AG04450 (cell line): ENCODE measurements at regions not wholly inside any gene's neighbourhood (a gene's known extent, or its start where the extent isn't known, plus 50 kb on each side); places are given as distances from the start of the nearest gene placed in this dataset.

Experiments used
- CTCF ChIA-PET: fragments of 300-600, 350-600 bp; formaldehyde crosslinking; extraction: SDS; loops from one replicate; lab custom pipeline; 2022; ENCODE audit warnings: antibody characterized with exemption, inconsistent platforms; lab: Charles Lee
- POLR2A ChIA-PET: fragments of 350-600 bp; formaldehyde crosslinking; extraction: SDS; loops from one replicate; lab custom pipeline; 2021; ENCODE audit warnings: antibody characterized with exemption, inconsistent platforms; lab: Yijun Ruan, JAX
- DNase-seq: peaks from one replicate; pipeline ENCODE4 v3.0.0-alpha.2; 2011; ENCODE audit warnings: low read depth, low spot score
- H3K27ac ChIP-seq: one replicate; pipeline ENCODE4 v1.5.1; 2012; ENCODE audit warnings: low read depth, low read length, control low read depth
- H3K27me3 ChIP-seq: one replicate; pipeline ENCODE4 v1.6.0; 2012; ENCODE audit warnings: low read length; ENCODE audit not compliant: control insufficient read depth, insufficient read depth
- H3K4me3 ChIP-seq: 2 replicates; pipeline ENCODE4 v1.5.1; 2011; ENCODE audit warnings: mild to moderate bottlenecking, low read depth, low read length, control low read depth
- H3K9me3 ChIP-seq: 2 replicates; pipeline ENCODE4 v1.5.1; 2012; ENCODE audit warnings: low read length; ENCODE audit not compliant: control insufficient read depth, insufficient read depth
- TF ChIP-seq, protein P1 (sequence below): IDR thresholded peaks from 2 replicates; pipeline ENCODE4 v1.5.1; 2011; ENCODE audit warnings: low read depth, low read length, control low read depth, inconsistent platforms

DNA sequence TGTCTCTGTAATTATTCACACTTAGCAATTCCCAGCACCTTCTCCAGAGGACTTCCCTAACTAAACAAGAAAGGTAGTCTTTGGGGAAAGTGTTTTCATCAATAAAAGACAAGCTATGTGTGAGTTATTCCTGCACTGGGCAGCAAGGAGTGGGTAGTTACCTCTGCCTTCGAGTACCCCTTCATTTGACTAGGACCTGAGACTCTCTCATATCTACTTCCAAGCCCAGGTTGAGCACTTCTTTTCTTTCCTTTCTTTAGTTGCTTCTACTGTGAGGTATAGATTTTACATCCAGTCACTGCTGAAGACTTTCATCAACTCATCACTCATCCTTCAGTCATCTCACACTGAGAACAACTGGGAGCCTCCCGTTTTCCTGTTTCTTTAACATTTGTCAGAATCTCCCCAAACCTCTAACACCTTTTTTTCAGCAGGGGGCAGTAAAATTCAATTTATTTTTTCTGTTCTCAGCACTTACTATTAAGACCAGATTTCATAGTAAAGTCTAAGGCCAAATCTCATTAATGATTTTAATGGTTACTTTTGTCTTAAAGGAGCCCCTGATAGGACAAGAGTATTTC is 80.1 kb upstream of the PRSS1 start:
- no peaks in the 10 kb centered on the region for H3K27me3 ChIP-seq
- H3K9me3 ChIP-seq, result no peaks in the 10 kb centered on the region
- ChIA-PET CTCF (interaction anchor here (0.5 kb wide), 1 partner anchor 116 kb away, joined by 3 read pairs; no protein-coding TSS in a partner anchor), POLR2A (no interaction called here)
- no peak for DNase-seq
- H3K27ac ChIP-seq, result no peak overlapping the region
- TF ChIP-seq, protein P1, sequence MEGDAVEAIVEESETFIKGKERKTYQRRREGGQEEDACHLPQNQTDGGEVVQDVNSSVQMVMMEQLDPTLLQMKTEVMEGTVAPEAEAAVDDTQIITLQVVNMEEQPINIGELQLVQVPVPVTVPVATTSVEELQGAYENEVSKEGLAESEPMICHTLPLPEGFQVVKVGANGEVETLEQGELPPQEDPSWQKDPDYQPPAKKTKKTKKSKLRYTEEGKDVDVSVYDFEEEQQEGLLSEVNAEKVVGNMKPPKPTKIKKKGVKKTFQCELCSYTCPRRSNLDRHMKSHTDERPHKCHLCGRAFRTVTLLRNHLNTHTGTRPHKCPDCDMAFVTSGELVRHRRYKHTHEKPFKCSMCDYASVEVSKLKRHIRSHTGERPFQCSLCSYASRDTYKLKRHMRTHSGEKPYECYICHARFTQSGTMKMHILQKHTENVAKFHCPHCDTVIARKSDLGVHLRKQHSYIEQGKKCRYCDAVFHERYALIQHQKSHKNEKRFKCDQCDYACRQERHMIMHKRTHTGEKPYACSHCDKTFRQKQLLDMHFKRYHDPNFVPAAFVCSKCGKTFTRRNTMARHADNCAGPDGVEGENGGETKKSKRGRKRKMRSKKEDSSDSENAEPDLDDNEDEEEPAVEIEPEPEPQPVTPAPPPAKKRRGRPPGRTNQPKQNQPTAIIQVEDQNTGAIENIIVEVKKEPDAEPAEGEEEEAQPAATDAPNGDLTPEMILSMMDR, result peak; percentile 33
- H3K4me3 ChIP-seq, result no peak overlapping the region

DNA sequence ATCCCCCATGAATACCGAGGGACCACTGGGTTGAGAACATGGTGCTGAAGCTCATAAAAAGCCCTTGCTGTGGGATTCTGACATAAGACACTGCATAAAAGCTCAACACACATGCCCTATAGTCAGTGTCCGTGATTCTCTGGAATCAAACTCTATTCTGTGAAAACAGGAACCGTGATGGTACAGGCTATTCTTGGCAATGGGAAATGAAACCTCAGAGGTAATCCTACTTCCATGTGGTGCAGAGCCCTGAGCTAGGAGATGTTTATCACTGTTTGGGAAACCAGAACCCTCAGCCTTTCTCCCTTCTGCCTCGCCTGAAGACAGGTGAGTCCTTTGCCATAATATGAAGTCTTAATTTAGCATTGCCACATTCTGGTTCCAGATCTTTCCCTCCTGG is 80.8 kb upstream of the PRSS1 start:
- TF ChIP-seq, protein P1, result no peak
- H3K27me3 ChIP-seq, result no peaks in the 10 kb centered on the region
- H3K27ac ChIP-seq, result no peak overlapping the region
- H3K4me3 ChIP-seq, result no peak overlapping the region
- ChIA-PET POLR2A (no interaction called here), CTCF (interaction anchor here (0.5 kb wide), 1 partner anchor 116 kb away, joined by 3 read pairs; no protein-coding TSS in a partner anchor)
- DNase-seq, result no peak
- H3K9me3 ChIP-seq, result no peaks in the 10 kb centered on the region

DNA sequence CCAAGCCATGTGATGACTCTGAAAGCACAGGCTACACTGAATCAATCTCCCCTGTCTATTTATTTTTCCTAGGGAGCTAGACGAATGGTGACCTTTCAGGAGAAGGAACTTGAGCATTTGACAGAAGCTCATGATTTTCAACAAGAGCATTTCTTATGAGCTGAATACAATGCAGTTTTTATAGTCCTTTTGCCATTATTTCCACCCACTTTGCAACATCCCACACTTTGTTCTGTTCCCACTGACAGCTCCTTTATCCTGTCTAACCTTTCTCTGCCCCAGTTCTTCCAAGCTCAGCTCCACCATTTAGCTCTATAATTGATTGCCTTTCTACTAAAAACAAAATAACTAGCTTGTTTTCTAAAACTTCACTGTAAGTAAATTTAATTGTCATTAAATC is 91.9 kb upstream of the PRSS1 start:
- no peak for DNase-seq
- CTCF ChIA-PET, result interaction anchor here (1.5 kb wide), 1 partner anchor 126 kb away, joined by 4 read pairs; no protein-coding TSS in a partner anchor
- Histone ChIP-seq H3K9me3 (no peaks in the 10 kb centered on the region), H3K27ac (no peak overlapping the region), H3K27me3 (no peaks in the 10 kb centered on the region), H3K4me3 (no peak overlapping the region)
- TF ChIP-seq, protein P1, result no peak
- POLR2A ChIA-PET, result no interaction called here

DNA sequence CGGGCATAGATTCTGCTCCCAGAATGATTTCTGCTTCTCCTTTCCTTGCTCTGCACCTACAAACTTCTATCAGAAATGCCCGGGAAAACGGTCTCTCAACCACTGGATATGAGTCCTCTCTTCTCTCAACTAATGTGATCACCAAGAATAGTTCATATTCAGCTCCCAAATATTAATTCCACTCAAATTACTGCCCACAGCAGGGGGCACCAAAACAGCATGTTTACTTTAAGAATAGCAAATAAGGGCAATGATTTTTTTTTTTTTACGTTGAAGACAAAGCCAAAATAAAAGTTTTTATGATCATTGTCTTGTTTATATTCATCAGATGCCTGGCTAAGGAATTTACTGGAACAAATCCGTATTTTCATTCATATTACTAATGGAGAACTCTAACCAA is 94.9 kb upstream of the PRSS1 start:
- ChIA-PET CTCF (no interaction called here), POLR2A (no interaction called here)
- no peaks in the 10 kb centered on the region for H3K9me3 ChIP-seq
- H3K27ac ChIP-seq, result no peak overlapping the region
- DNase-seq, result no peak
- TF ChIP-seq, protein P1, result no peak
- H3K4me3 ChIP-seq, result no peak overlapping the region
- no peaks in the 10 kb centered on the region for H3K27me3 ChIP-seq

DNA sequence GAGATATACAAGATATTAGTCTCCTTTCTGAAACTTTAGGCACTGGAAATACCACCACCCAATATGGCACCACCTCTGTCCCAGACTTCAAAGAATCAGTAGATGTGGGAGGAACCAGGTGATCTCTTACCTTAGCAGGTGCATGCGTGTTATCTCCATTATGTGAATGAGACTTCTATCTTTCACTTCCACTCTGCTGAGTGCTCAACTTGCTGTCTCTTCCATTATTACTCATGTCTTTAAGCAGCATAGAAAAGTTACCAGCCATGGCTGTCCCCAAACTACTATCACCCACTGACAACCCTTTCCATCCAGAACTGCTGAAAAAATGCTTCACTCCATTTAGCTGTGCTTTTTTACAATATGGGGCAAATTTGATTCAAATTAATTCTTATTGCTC is 101.5 kb upstream of the PRSS1 start:
- Histone ChIP-seq H3K9me3 (no peaks in the 10 kb centered on the region), H3K27me3 (peaks cover 2% of the 10 kb centered on the region), H3K4me3 (no peak overlapping the region), H3K27ac (no peak overlapping the region)
- no peak for DNase-seq
- POLR2A ChIA-PET, result no interaction called here
- CTCF ChIA-PET, result interaction anchor here (1.0 kb wide), 2 partner anchors 16 to 60 kb away, joined by 3 read pairs; no protein-coding TSS in a partner anchor
- TF ChIP-seq, protein P1, result no peak
